Activated naive CD4-positive, alpha-beta T cell treated with anti-CD3 and anti-CD28 coated beads, Interleukin-2, amount 50 U/mL, for 24 hours (primary cell): ENCODE measurements at regions not wholly inside any gene's neighbourhood (a gene's known extent, or its start where the extent isn't known, plus 50 kb on each side); places are given as distances from the start of the nearest gene placed in this dataset.

Source experiments
- H3K27ac Mint-ChIP-seq: one replicate; pipeline ENCODE4 v1.8.0; 2021; ENCODE audit warnings: mild to moderate bottlenecking, mixed read lengths
- H3K27me3 Mint-ChIP-seq: one replicate; pipeline ENCODE4 v1.8.0; 2021; ENCODE audit warnings: mixed read lengths
- H3K36me3 Mint-ChIP-seq: one replicate; pipeline ENCODE4 v1.8.0; 2021; ENCODE audit warnings: mixed read lengths
- H3K4me1 Mint-ChIP-seq: one replicate; pipeline ENCODE4 v1.8.0; 2021; ENCODE audit warnings: mixed read lengths
- H3K4me3 Mint-ChIP-seq: one replicate; pipeline ENCODE4 v1.8.0; 2021; ENCODE audit warnings: mild to moderate bottlenecking, mixed read lengths
- H3K9me3 Mint-ChIP-seq: one replicate; pipeline ENCODE4 v1.8.0; 2021; ENCODE audit warnings: mixed read lengths

DNA sequence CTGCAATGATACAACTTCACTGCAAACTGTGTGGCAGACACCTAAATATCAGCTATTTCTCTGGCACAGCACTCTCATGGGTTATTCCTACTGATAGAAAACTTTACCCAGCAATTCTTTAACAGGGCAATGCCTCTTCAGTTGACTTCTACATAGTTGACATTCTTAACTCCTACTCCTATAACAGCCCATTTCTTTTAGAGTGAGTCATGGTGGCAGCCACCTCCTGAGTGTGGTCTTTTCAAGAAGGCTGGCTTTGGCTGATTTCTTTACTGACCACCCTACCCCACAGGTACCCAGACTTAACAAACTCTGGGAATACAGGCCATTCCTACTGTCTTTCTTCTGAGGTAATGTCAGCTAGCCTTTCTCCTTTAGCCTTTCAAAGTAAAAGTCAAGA, 805.8 kb upstream of the ADGRL2 start:
- no peak overlapping the region for H3K27ac Mint-ChIP-seq
- H3K36me3 Mint-ChIP-seq: no peaks in the 10 kb centered on the region
- H3K9me3 Mint-ChIP-seq: peaks cover 5% of the 10 kb centered on the region
- no peak overlapping the region for H3K4me3 Mint-ChIP-seq
- H3K4me1 Mint-ChIP-seq: no peaks in the 10 kb centered on the region
- H3K27me3 Mint-ChIP-seq: no peaks in the 10 kb centered on the region

DNA sequence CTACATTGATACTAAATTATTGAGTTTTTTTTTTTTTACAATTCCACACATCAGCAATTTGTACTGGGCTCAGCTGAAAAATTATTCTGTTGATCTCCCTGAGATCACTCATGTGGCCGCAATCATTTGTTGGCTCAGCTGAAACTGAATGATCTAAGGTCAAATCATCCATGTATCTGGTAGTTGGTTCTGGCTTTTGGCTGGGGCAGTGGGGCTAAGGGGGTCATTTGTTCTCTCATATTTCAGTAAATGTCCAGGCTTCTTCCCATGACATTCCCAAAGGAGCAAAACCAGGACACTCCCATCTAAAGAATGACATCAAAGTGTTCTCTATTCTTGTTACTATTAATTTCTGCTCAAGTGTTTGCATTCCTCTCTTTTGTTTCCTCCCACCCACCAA, 806.7 kb upstream of the ADGRL2 start:
- no peaks in the 10 kb centered on the region for H3K4me1 Mint-ChIP-seq
- no peaks in the 10 kb centered on the region for H3K36me3 Mint-ChIP-seq
- H3K4me3 Mint-ChIP-seq: no peak overlapping the region
- peaks cover 5% of the 10 kb centered on the region for H3K9me3 Mint-ChIP-seq
- H3K27me3 Mint-ChIP-seq: no peaks in the 10 kb centered on the region
- no peak overlapping the region for H3K27ac Mint-ChIP-seq

GRCh38 chr1:80993154-80993980, 807.4 kb upstream of the ADGRL2 start:
- no peaks in the 10 kb centered on the region for H3K4me1 Mint-ChIP-seq
- peaks cover 5% of the 10 kb centered on the region for H3K9me3 Mint-ChIP-seq
- no peaks in the 10 kb centered on the region for H3K36me3 Mint-ChIP-seq
- H3K4me3 Mint-ChIP-seq: no peak overlapping the region
- no peak overlapping the region for H3K27ac Mint-ChIP-seq
- no peaks in the 10 kb centered on the region for H3K27me3 Mint-ChIP-seq

- no peak overlapping the region for H3K4me3 Mint-ChIP-seq
- H3K27ac Mint-ChIP-seq: no peak overlapping the region
- H3K27me3 Mint-ChIP-seq: no peaks in the 10 kb centered on the region
- no peaks in the 10 kb centered on the region for H3K36me3 Mint-ChIP-seq
- no peaks in the 10 kb centered on the region for H3K9me3 Mint-ChIP-seq
- no peaks in the 10 kb centered on the region for H3K4me1 Mint-ChIP-seq
Observed at GRCh38 chr1:80989455-80989854, 811.3 kb upstream of the ADGRL2 start.

DNA sequence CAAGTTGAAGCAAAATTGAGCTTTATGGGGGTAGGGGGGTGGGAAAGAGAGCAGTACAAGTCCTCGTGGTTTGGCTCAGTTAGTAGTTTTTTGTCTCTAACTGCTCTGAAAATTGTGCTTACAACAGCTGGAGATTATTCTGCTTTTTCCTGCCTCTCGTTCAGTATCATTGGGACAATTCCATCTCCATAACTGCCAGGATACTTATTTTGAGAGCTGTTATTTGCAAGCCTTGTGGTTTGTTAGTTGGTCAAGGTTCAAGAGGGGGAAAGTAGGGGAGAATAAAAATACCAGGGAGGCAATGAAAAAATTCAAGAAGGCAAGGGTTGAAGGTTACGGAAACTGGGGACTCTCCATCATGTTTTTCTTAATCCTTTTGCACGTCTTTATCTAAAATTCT, 811.8 kb upstream of the ADGRL2 start:
- Mint-ChIP-seq H3K36me3 (no peaks in the 10 kb centered on the region), H3K4me1 (no peaks in the 10 kb centered on the region), H3K27me3 (no peaks in the 10 kb centered on the region), H3K27ac (no peak overlapping the region), H3K4me3 (no peak overlapping the region), H3K9me3 (no peaks in the 10 kb centered on the region)

GRCh38 chr1:80987824-80988223, 812.9 kb upstream of the ADGRL2 start:
- no peak overlapping the region for H3K27ac Mint-ChIP-seq
- no peaks in the 10 kb centered on the region for H3K9me3 Mint-ChIP-seq
- H3K4me3 Mint-ChIP-seq: no peak overlapping the region
- H3K27me3 Mint-ChIP-seq: no peaks in the 10 kb centered on the region
- no peaks in the 10 kb centered on the region for H3K4me1 Mint-ChIP-seq
- no peaks in the 10 kb centered on the region for H3K36me3 Mint-ChIP-seq

- Mint-ChIP-seq H3K4me1 (no peaks in the 10 kb centered on the region), H3K4me3 (no peak overlapping the region), H3K36me3 (no peaks in the 10 kb centered on the region), H3K27ac (no peak overlapping the region), H3K9me3 (no peaks in the 10 kb centered on the region), H3K27me3 (no peaks in the 10 kb centered on the region)
Observed at GRCh38 chr1:80987106-80987505, 813.6 kb upstream of the ADGRL2 start.

DNA sequence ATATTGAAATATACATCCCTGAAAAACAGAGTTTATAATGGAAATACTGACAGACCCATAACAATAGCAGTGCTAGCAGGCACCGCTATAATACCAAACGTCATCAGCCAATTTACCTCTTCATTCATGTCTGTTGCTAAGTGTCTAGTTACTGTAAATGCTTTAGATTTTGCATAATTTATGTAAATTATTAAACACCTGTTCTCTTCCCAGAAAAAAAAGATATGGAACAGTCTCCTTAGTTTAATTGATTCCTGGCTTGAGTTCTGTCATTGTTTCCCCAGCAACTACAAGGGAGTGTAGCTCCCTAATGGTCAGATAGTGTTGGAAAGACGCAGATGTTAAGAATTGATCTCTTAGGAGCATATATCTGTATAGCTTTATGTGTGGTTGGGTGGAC, 817.9 kb upstream of the ADGRL2 start:
- Mint-ChIP-seq H3K4me1 (no peaks in the 10 kb centered on the region), H3K27me3 (no peaks in the 10 kb centered on the region), H3K4me3 (no peak overlapping the region), H3K9me3 (no peaks in the 10 kb centered on the region), H3K27ac (no peak overlapping the region), H3K36me3 (no peaks in the 10 kb centered on the region)

GRCh38 chr1:80973101-80973500, 827.6 kb upstream of the ADGRL2 start:
- peaks cover 1% of the 10 kb centered on the region for H3K36me3 Mint-ChIP-seq
- H3K27me3 Mint-ChIP-seq: no peaks in the 10 kb centered on the region
- H3K27ac Mint-ChIP-seq: no peak overlapping the region
- no peak overlapping the region for H3K4me3 Mint-ChIP-seq
- H3K9me3 Mint-ChIP-seq: peaks cover 19% of the 10 kb centered on the region
- no peaks in the 10 kb centered on the region for H3K4me1 Mint-ChIP-seq

DNA sequence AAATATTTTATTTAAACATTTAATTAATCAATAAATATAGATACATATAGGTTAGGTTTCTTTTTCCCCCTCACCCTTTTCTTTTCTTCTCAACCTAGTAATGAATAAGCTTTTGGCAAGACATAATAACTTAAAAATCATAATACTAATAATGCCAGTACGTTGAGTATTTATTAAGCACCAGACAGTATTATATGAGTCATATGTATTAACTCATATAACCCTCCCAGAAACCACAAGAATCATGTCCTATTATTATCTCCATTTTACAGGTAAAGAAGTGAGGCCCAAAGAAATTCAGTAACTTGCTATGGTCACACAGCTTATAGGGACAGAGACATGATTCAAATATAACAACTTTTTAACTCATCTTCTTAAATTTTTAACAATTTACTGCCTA, 834.5 kb upstream of the ADGRL2 start:
- Mint-ChIP-seq H3K36me3 (no peaks in the 10 kb centered on the region), H3K4me3 (no peak overlapping the region), H3K27ac (no peak overlapping the region), H3K4me1 (no peaks in the 10 kb centered on the region), H3K27me3 (no peaks in the 10 kb centered on the region), H3K9me3 (peaks cover 3% of the 10 kb centered on the region)

DNA sequence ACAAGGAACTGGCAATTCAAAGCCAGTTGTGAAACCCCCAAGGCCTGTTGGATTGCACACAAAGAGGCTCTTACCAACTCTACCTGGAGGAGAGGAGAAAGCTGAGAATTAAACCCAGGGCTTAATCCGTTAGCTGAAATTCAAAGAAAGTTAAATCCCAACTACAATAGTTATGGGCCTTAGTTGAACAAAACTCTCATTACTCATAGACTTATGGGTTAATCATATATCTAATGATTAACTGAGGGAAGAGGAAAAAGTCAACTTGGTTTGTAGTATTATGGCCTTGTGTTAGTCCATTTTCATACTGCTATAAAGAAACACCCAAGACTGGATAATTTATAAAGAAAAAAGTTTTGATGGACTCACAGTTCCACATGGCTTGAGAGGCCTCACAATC, 838.2 kb upstream of the ADGRL2 start:
- H3K27ac Mint-ChIP-seq: no peak overlapping the region
- no peaks in the 10 kb centered on the region for H3K9me3 Mint-ChIP-seq
- no peak overlapping the region for H3K4me3 Mint-ChIP-seq
- H3K27me3 Mint-ChIP-seq: no peaks in the 10 kb centered on the region
- H3K4me1 Mint-ChIP-seq: no peaks in the 10 kb centered on the region
- H3K36me3 Mint-ChIP-seq: no peaks in the 10 kb centered on the region

DNA sequence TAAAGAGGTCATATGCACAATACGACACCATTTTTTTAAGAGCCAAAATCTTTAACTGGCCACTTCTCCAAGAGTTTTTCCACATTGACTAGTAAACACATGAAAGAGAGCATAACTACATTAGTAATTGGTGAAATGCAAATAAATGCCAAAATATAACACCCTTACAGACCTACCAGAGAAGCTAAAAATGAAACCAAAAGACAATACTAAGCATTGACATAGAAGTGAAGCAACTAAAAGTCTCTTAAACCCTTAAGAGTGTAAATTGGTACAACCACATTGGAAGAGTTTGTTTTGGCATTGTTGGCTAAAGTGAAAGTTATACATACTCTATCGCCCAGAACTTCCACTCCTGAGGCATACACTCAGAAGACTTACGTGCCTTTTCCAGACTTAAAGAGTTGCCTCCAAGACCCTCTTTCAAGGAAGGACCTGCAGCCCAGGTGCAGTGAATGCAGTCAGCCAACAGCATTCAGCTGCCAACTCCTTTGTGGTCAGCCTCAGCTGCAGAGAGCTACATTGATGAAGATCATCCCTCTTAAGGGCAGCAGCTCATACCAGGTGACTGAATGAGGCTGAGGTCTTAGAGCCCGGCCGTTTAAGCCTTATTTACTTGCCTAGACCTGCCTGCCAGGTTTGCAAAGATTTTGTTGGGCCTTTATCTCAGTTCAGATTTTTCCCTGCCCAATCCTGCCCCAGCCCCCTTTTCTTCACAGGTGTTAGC, 839.1 kb upstream of the ADGRL2 start:
- Mint-ChIP-seq H3K27me3 (no peaks in the 10 kb centered on the region), H3K4me3 (no peak overlapping the region), H3K36me3 (no peaks in the 10 kb centered on the region), H3K9me3 (no peaks in the 10 kb centered on the region), H3K4me1 (no peaks in the 10 kb centered on the region), H3K27ac (no peak overlapping the region)

GRCh38 chr1:80933346-80933745, 867.4 kb upstream of the ADGRL2 start:
- no peaks in the 10 kb centered on the region for H3K27me3 Mint-ChIP-seq
- H3K4me1 Mint-ChIP-seq: no peaks in the 10 kb centered on the region
- peaks cover 31% of the 10 kb centered on the region for H3K9me3 Mint-ChIP-seq
- H3K36me3 Mint-ChIP-seq: no peaks in the 10 kb centered on the region
- no peak overlapping the region for H3K4me3 Mint-ChIP-seq
- H3K27ac Mint-ChIP-seq: no peak overlapping the region

- H3K27me3 Mint-ChIP-seq: no peaks in the 10 kb centered on the region
- no peaks in the 10 kb centered on the region for H3K36me3 Mint-ChIP-seq
- no peaks in the 10 kb centered on the region for H3K4me1 Mint-ChIP-seq
- H3K4me3 Mint-ChIP-seq: no peak overlapping the region
- H3K27ac Mint-ChIP-seq: no peak overlapping the region
- H3K9me3 Mint-ChIP-seq: peaks cover 35% of the 10 kb centered on the region
Observed at GRCh38 chr1:80931178-80931577, 869.6 kb upstream of the ADGRL2 start.

GRCh38 chr1:80929868-80930508, 870.7 kb upstream of the ADGRL2 start:
- no peak overlapping the region for H3K4me3 Mint-ChIP-seq
- no peaks in the 10 kb centered on the region for H3K27me3 Mint-ChIP-seq
- no peaks in the 10 kb centered on the region for H3K36me3 Mint-ChIP-seq
- no peak overlapping the region for H3K27ac Mint-ChIP-seq
- H3K9me3 Mint-ChIP-seq: peaks cover 32% of the 10 kb centered on the region
- no peaks in the 10 kb centered on the region for H3K4me1 Mint-ChIP-seq

GRCh38 chr1:80926531-80926930, 874.2 kb upstream of the ADGRL2 start:
- no peak overlapping the region for H3K4me3 Mint-ChIP-seq

More at GRCh38 chr1:80926531-80926930, 874.2 kb upstream of the ADGRL2 start:
- no peaks in the 10 kb centered on the region for H3K27me3 Mint-ChIP-seq
- H3K36me3 Mint-ChIP-seq: no peaks in the 10 kb centered on the region
- peaks cover 24% of the 10 kb centered on the region for H3K9me3 Mint-ChIP-seq
- H3K4me1 Mint-ChIP-seq: no peaks in the 10 kb centered on the region
- H3K27ac Mint-ChIP-seq: no peak overlapping the region
